ENCODE measurements at regions not wholly inside any gene's neighbourhood (a gene's known extent, or its start where the extent isn't known, plus 50 kb on each side); places are given as distances from the start of the nearest gene placed in this dataset.
"Not testable (repeated sequence)": the region's sequence is repeated elsewhere in the genome, so short reads cannot be mapped to it uniquely, and the experiment has no call there.

GRCh38 chr3:197404030-197404429 lies 105.6 kb upstream of the DLG1 start:
- no peak for DNase-seq

- DNase-seq = not testable (repeated sequence)
These were observed 104.0 kb upstream of the DLG1 start for GRCh38 chr3:197402401-197402800.

- no peak for DNase-seq
These were observed 101.1 kb upstream of the DLG1 start for GRCh38 chr3:197399486-197399885.

GRCh38 chr3:197398286-197398878 lies 100.0 kb upstream of the DLG1 start:
- DNase-seq = no peak

GRCh38 chr3:197397838-197398237 lies 99.4 kb upstream of the DLG1 start:
- no peak for DNase-seq

- DNase-seq = no peak
These were observed 96.3 kb upstream of the DLG1 start for GRCh38 chr3:197394464-197395321.

- DNase-seq = not testable (repeated sequence)
These were observed 95.7 kb upstream of the DLG1 start for GRCh38 chr3:197394126-197394463.

- DNase-seq = no peak
These were observed 95.3 kb upstream of the DLG1 start for GRCh38 chr3:197393711-197394110.

GRCh38 chr3:197392961-197393360 lies 94.5 kb upstream of the DLG1 start:
- DNase-seq = no peak

GRCh38 chr3:197381371-197381770 lies 83.0 kb upstream of the DLG1 start:
- DNase-seq = no peak

- DNase-seq = no peak
These were observed 82.4 kb upstream of the DLG1 start for GRCh38 chr3:197380786-197381185.

- DNase-seq = no peak
These were observed 80.7 kb upstream of the DLG1 start for GRCh38 chr3:197378985-197379718.

GRCh38 chr3:197376735-197377555 lies 78.5 kb upstream of the DLG1 start:
- DNase-seq = no peak

GRCh38 chr3:197376020-197376419 lies 77.6 kb upstream of the DLG1 start:
- no peak for DNase-seq

GRCh38 chr3:197375001-197375441 lies 76.6 kb upstream of the DLG1 start:
- no peak for DNase-seq

- no peak for DNase-seq
These were observed 74.7 kb upstream of the DLG1 start for GRCh38 chr3:197373096-197373495.

- no peak for DNase-seq
These were observed 73.7 kb upstream of the DLG1 start for GRCh38 chr3:197372047-197372661.

GRCh38 chr3:197371591-197372046 lies 73.2 kb upstream of the DLG1 start:
- DNase-seq = peak; percentile 48

- no peak for DNase-seq
These were observed 71.1 kb upstream of the DLG1 start for GRCh38 chr3:197369545-197369944.

- no peak for DNase-seq
These were observed 70.4 kb upstream of the DLG1 start for GRCh38 chr3:197368821-197369220.

- DNase-seq = no peak
These were observed 69.9 kb upstream of the DLG1 start for GRCh38 chr3:197368330-197368729.

- DNase-seq = peak; percentile 48
These were observed 68.8 kb upstream of the DLG1 start for GRCh38 chr3:197367081-197367780.
